Keratinocyte (primary cell): ENCODE measurements at regions not wholly inside any gene's neighbourhood (a gene's known extent, or its start where the extent isn't known, plus 50 kb on each side); places are given as distances from the start of the nearest gene placed in this dataset.

Source experiments
- DNase-seq: peaks from one replicate; pipeline ENCODE4 v3.0.0-alpha.2; 2011; ENCODE audit warnings: low read depth, missing footprints, low spot score
- FAIRE-seq: peaks from 2 replicates; lab custom pipeline; 2011; peaks lifted over from hg19 to GRCh38; lab: Jason Lieb, UNC
- H2AFZ ChIP-seq: 2 replicates; pipeline ENCODE4 v1.6.0; 2012; ENCODE audit warnings: low read length, control low read depth, inconsistent platforms; ENCODE audit not compliant: control insufficient read depth
- H3K27ac ChIP-seq: 2 replicates; pipeline ENCODE4 v1.5.1; 2011; ENCODE audit warnings: low read length; ENCODE audit not compliant: control insufficient read depth, insufficient read depth
- H3K27me3 ChIP-seq: 3 replicates; pipeline ENCODE4 v1.6.0; 2011; ENCODE audit warnings: low read length; ENCODE audit not compliant: control insufficient read depth, insufficient read depth; ENCODE audit errors: extremely low read depth
- H3K36me3 ChIP-seq, 2 experiments: 2 replicates in 1 of 2; 3 replicates in 1 of 2; pipeline ENCODE4 v1.5.1; 2011; ENCODE audit warnings: low read length in 2 of 2, mild to moderate bottlenecking in 1 of 2; ENCODE audit not compliant: control insufficient read depth in 2 of 2, insufficient read depth in 2 of 2; ENCODE audit errors: extremely low read depth in 1 of 2
- H3K4me1 ChIP-seq: 3 replicates; pipeline ENCODE4 v1.5.1; 2011; ENCODE audit warnings: low read length; ENCODE audit not compliant: control insufficient read depth, insufficient read depth; ENCODE audit errors: extremely low read depth
- H3K4me2 ChIP-seq: 3 replicates; pipeline ENCODE4 v1.6.0; 2011; ENCODE audit warnings: low read depth, low read length; ENCODE audit not compliant: control insufficient read depth, insufficient read depth; ENCODE audit errors: extremely low read depth
- H3K4me3 ChIP-seq, 3 experiments: fragments of 200-600 bp in 1 of 3; sonication (generic) in 1 of 3; 2 replicates in 2 of 3; 3 replicates in 1 of 3; pipeline ENCODE4 v1.5.1; 2011 to 2016; ENCODE audit warnings: low read length in 3 of 3, mild to moderate bottlenecking in 3 of 3, control low read depth in 2 of 3, inconsistent platforms in 1 of 3, low read depth in 1 of 3, mixed read lengths in 1 of 3, mixed run types in 1 of 3, moderate library complexity in 1 of 3; ENCODE audit not compliant: control insufficient read depth in 2 of 3, insufficient read depth in 2 of 3; ENCODE audit errors: extremely low read depth in 1 of 3
- H3K79me2 ChIP-seq: 2 replicates; pipeline ENCODE4 v1.6.0; 2012; ENCODE audit warnings: low read length; ENCODE audit not compliant: control insufficient read depth, insufficient read depth
- H3K9ac ChIP-seq: 3 replicates; pipeline ENCODE4 v1.6.0; 2011; ENCODE audit warnings: low read length; ENCODE audit not compliant: control insufficient read depth, insufficient read depth; ENCODE audit errors: extremely low read depth
- H3K9me1 ChIP-seq: 3 replicates; pipeline ENCODE4 v1.6.0; 2011; ENCODE audit warnings: low read length; ENCODE audit not compliant: control insufficient read depth, insufficient read depth; ENCODE audit errors: extremely low read depth
- H3K9me3 ChIP-seq: 2 replicates; pipeline ENCODE4 v1.5.1; 2012; ENCODE audit warnings: low read depth, low read length; ENCODE audit not compliant: control insufficient read depth
- H4K20me1 ChIP-seq: 3 replicates; pipeline ENCODE4 v1.6.0; 2011; ENCODE audit warnings: low read length; ENCODE audit not compliant: control insufficient read depth, insufficient read depth; ENCODE audit errors: extremely low read depth
- CTCF ChIP-seq, 3 experiments: IDR thresholded peaks in 1 of 3; conservative IDR thresholded peaks in 1 of 3; optimal IDR thresholded peaks in 1 of 3; 2 replicates in 2 of 3; 3 replicates in 1 of 3; pipeline versions ENCODE3 to v1.5.1; 2011; ENCODE audit warnings: low read length in 3 of 3, mild to moderate bottlenecking in 3 of 3, moderate library complexity in 2 of 3, control low read depth in 1 of 3, inconsistent platforms in 1 of 3; ENCODE audit not compliant: insufficient read depth in 2 of 3; ENCODE audit errors: extremely low read depth in 1 of 3
- EZH2 ChIP-seq: IDR thresholded peaks from one replicate; pipeline ENCODE4 v1.6.1; 2012; ENCODE audit warnings: inconsistent platforms, mild to moderate bottlenecking, low read length, moderate library complexity
- dilution Hi-C: fragments of 300-500 bp; cut with MboI; formaldehyde crosslinking; loops from one replicate; pipeline ENCODE4 v1.7.0; 2020; ENCODE audit warnings: low sequenced_read_pairs; ENCODE audit not compliant: extremely low pct_ligation_motif_present

- H3K27ac ChIP-seq, result no peak overlapping the region
- DNase-seq, result no peak
- no peak overlapping the region for H3K4me3 ChIP-seq
- no peaks in the 10 kb centered on the region for H4K20me1 ChIP-seq
- H2AFZ ChIP-seq, result no peak overlapping the region
- dilution Hi-C loops, result no loop called here
- H3K9me3 ChIP-seq, result no peaks in the 10 kb centered on the region
- no peak for FAIRE-seq
- peaks cover 18% of the 10 kb centered on the region for H3K27me3 ChIP-seq
- H3K4me2 ChIP-seq, result no peak overlapping the region
- no peaks in the 10 kb centered on the region for H3K9me1 ChIP-seq
- no peaks in the 10 kb centered on the region for H3K79me2 ChIP-seq
- no peaks in the 10 kb centered on the region for H3K36me3 ChIP-seq
- H3K9ac ChIP-seq, result no peak overlapping the region
- TF ChIP-seq CTCF (optimal IDR thresholded peaks at IDR 0.05 in 1 of 3, IDR thresholded peaks at IDR 0.05 in 1 of 3, conservative IDR thresholded peaks at IDR 0.05 in 1 of 3; ENCODE audit: extremely low read depth in 1 of 3, insufficient read depth in 2 of 3, low read length in 3 of 3) (no peak), EZH2 (no peak)
- no peaks in the 10 kb centered on the region for H3K4me1 ChIP-seq
Observed at GRCh38 chr5:1998348-1998669, 115.6 kb upstream of the IRX4 start.

- dilution Hi-C loops, result no loop called here
- Histone ChIP-seq H3K4me1 (no peaks in the 10 kb centered on the region), H3K9me1 (no peaks in the 10 kb centered on the region), H4K20me1 (no peaks in the 10 kb centered on the region), H3K9me3 (no peaks in the 10 kb centered on the region), H3K27me3 (peaks cover 15% of the 10 kb centered on the region), H3K4me2 (no peak overlapping the region), H3K36me3 (no peaks in the 10 kb centered on the region), H3K4me3 (no peak overlapping the region), H3K27ac (no peak overlapping the region), H3K79me2 (no peaks in the 10 kb centered on the region), H3K9ac (no peak overlapping the region), H2AFZ (no peak overlapping the region)
- TF ChIP-seq CTCF (optimal IDR thresholded peaks at IDR 0.05 in 1 of 3, IDR thresholded peaks at IDR 0.05 in 1 of 3, conservative IDR thresholded peaks at IDR 0.05 in 1 of 3; ENCODE audit: extremely low read depth in 1 of 3, insufficient read depth in 2 of 3, low read length in 3 of 3) (no peak), EZH2 (no peak)
- no peak for DNase-seq
- no peak for FAIRE-seq
Observed at GRCh38 chr5:1997640-1998347, 115.1 kb upstream of the IRX4 start.
